DND-41 (cell line): ENCODE measurements at regions not wholly inside any gene's neighbourhood (a gene's known extent, or its start where the extent isn't known, plus 50 kb on each side); places are given as distances from the start of the nearest gene placed in this dataset.

ENCODE experiments used
- EZH2 ChIP-seq: IDR thresholded peaks from 3 replicates; pipeline ENCODE4 v1.6.1; 2012; ENCODE audit warnings: borderline replicate concordance, low read depth, mild to moderate bottlenecking, moderate library complexity, low read length, inconsistent platforms; ENCODE audit not compliant: severe bottlenecking
- TF ChIP-seq, protein P1 (sequence below): IDR thresholded peaks from 2 replicates; pipeline ENCODE4 v1.5.1; 2012; ENCODE audit warnings: borderline replicate concordance, low read length, moderate library complexity, mild to moderate bottlenecking; ENCODE audit not compliant: poor library complexity, severe bottlenecking; ENCODE audit errors: extremely low read depth

GRCh38 chr6:109242925-109243324 lies 139.3 kb downstream of the CD164 start:
- TF ChIP-seq, protein P1, sequence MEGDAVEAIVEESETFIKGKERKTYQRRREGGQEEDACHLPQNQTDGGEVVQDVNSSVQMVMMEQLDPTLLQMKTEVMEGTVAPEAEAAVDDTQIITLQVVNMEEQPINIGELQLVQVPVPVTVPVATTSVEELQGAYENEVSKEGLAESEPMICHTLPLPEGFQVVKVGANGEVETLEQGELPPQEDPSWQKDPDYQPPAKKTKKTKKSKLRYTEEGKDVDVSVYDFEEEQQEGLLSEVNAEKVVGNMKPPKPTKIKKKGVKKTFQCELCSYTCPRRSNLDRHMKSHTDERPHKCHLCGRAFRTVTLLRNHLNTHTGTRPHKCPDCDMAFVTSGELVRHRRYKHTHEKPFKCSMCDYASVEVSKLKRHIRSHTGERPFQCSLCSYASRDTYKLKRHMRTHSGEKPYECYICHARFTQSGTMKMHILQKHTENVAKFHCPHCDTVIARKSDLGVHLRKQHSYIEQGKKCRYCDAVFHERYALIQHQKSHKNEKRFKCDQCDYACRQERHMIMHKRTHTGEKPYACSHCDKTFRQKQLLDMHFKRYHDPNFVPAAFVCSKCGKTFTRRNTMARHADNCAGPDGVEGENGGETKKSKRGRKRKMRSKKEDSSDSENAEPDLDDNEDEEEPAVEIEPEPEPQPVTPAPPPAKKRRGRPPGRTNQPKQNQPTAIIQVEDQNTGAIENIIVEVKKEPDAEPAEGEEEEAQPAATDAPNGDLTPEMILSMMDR, result no peak
- TF ChIP-seq EZH2, result no peak
